Body of pancreas (tissue), 4 donors: ENCODE measurements at regions not wholly inside any gene's neighbourhood (a gene's known extent, or its start where the extent isn't known, plus 50 kb on each side); places are given as distances from the start of the nearest gene placed in this dataset.

Experiments
- ATAC-seq: fragments of 150-250 bp; one replicate; pipeline ENCODE4 v1.9.1; 2016
- DNase-seq, 4 donors: peaks; one replicate each; pipeline ENCODE4 v3.0.0-alpha.2; 2019
- H3K27ac ChIP-seq, 4 donors: fragments of 200-600 bp; sonication (generic); 1 replicate in 3 of 4; 2 replicates in 1 of 4; pipeline versions ENCODE4 v1.5.1 to v1.6.1; 2016 to 2019; ENCODE audit warnings: mild to moderate bottlenecking in 1 of 4, mixed read lengths in 1 of 4, moderate library complexity in 1 of 4
- H3K27me3 ChIP-seq, 2 donors: fragments of 200-600 bp; sonication (generic); one replicate each; pipeline ENCODE4 v1.6.0; 2016; ENCODE audit warnings: mild to moderate bottlenecking in 1 of 2
- H3K36me3 ChIP-seq, 2 donors: fragments of 200-600 bp; sonication (generic); replicated peaks in 1 of 2; 2 replicates each; pipeline ENCODE4 v1.5.1; 2016; ENCODE audit warnings: low read depth in 2 of 2; ENCODE audit not compliant: insufficient read depth in 1 of 2
- H3K4me1 ChIP-seq: fragments of 200-600 bp; sonication (generic); one replicate; pipeline ENCODE4 v1.6.0; 2016
- H3K4me3 ChIP-seq, 2 donors: fragments of 200-600 bp; sonication (generic); 1 replicate in 1 of 2; 2 replicates in 1 of 2; pipeline ENCODE4 v1.5.1; 2016 to 2019
- H3K9me3 ChIP-seq, 3 donors: fragments of 200-600 bp; sonication (generic); 1 replicate in 2 of 3; 2 replicates in 1 of 3; pipeline ENCODE4 v1.5.1; 2016
- POLR2A ChIP-seq, 3 donors: fragments of 450-650 bp; IDR thresholded peaks; one replicate each; pipeline ENCODE4 v1.6.1; 2016; ENCODE audit warnings: antibody characterized with exemption in 3 of 3, mild to moderate bottlenecking in 2 of 3
- WGBS, 2 donors: methylation state at CpG; one replicate each; pipeline ENCODE4 v1.1.5; 2017; 5-methylcytosine and 5-hydroxymethylcytosine counted together
- intact Hi-C: fragments of 100-400 bp; cut with DNase I; formaldehyde crosslinking; loops from one replicate; pipeline ENCODE4 v1.15.1; 2023
- TF ChIP-seq, protein P1 (sequence below), 7 experiments: fragments of 450-650 bp in 4 of 7; fragments of 200-600 bp in 3 of 7; sonication (generic) in 3 of 7; IDR thresholded peaks; one replicate each; pipeline ENCODE4 v1.5.1; 2016 to 2019; ENCODE audit warnings: antibody characterized with exemption in 7 of 7

DNA sequence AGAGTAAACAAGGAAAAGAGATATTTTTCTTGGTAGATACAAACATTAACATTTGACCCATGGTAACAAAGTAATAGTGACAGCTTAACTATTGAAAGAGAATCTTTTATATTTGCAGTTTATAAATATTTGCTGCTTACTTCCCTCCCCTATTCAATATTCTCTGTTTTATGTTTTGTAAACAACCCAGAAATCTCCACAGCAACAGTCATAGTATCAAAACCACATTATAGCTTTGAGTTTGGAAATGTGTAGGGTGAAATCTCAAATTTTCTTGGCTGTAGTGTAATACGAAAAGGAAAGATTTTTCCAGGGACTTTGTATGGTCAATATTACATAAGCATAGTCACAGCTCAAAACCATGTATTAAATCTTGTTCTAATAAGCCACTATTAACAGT is 511.2 kb downstream of the METTL4 start:
- 79 to 85% methylated on average over 1 of the region's 1 CpG for WGBS, 2 donors
- intact Hi-C loops: no loop called here
- TF ChIP-seq POLR2A (IDR thresholded peaks at IDR 0.05): no peak
- TF ChIP-seq, protein P1, sequence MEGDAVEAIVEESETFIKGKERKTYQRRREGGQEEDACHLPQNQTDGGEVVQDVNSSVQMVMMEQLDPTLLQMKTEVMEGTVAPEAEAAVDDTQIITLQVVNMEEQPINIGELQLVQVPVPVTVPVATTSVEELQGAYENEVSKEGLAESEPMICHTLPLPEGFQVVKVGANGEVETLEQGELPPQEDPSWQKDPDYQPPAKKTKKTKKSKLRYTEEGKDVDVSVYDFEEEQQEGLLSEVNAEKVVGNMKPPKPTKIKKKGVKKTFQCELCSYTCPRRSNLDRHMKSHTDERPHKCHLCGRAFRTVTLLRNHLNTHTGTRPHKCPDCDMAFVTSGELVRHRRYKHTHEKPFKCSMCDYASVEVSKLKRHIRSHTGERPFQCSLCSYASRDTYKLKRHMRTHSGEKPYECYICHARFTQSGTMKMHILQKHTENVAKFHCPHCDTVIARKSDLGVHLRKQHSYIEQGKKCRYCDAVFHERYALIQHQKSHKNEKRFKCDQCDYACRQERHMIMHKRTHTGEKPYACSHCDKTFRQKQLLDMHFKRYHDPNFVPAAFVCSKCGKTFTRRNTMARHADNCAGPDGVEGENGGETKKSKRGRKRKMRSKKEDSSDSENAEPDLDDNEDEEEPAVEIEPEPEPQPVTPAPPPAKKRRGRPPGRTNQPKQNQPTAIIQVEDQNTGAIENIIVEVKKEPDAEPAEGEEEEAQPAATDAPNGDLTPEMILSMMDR (IDR thresholded peaks at IDR 0.05): no peak
- H3K9me3 ChIP-seq: no peaks in the 10 kb centered on the region
- H3K27me3 ChIP-seq: no peaks in the 10 kb centered on the region
- no peak overlapping the region for H3K27ac ChIP-seq
- no peak for ATAC-seq
- no peak for DNase-seq
- no peak overlapping the region for H3K4me3 ChIP-seq
- no peaks in the 10 kb centered on the region for H3K36me3 ChIP-seq
- no peaks in the 10 kb centered on the region for H3K4me1 ChIP-seq

DNA sequence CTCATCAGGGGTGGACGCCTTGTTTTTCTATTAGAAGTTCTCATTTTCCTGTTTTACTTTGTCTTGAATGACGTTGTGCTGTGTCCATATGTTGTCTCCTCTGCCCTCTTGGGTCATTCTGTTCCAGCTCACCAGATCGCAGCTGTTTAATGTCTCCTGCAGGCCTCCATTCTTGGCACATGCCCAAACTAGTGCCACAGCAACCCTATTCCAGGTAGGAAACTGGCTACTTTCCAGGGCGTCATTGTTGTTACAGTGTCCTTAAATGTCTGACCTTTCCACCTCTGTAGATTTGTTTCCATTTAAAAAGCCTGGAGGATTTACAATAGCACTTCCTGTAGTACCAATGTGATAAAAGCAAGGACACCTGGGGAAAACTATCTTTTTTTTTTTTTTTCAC is 500.7 kb downstream of the METTL4 start:
- 45 to 46% methylated on average over 4 of the region's 4 CpGs for WGBS, 2 donors
- Histone ChIP-seq H3K36me3 (no peaks in the 10 kb centered on the region), H3K4me3 (no peak overlapping the region), H3K27ac (no peak overlapping the region), H3K9me3 (no peaks in the 10 kb centered on the region), H3K27me3 (no peaks in the 10 kb centered on the region), H3K4me1 (no peaks in the 10 kb centered on the region)
- intact Hi-C loops: no loop called here
- TF ChIP-seq, protein P1 (IDR thresholded peaks at IDR 0.05): no peak
- TF ChIP-seq POLR2A (IDR thresholded peaks at IDR 0.05): no peak
- DNase-seq (peak; percentile 20 to 47 (median 34)), ATAC-seq (no peak)

DNA sequence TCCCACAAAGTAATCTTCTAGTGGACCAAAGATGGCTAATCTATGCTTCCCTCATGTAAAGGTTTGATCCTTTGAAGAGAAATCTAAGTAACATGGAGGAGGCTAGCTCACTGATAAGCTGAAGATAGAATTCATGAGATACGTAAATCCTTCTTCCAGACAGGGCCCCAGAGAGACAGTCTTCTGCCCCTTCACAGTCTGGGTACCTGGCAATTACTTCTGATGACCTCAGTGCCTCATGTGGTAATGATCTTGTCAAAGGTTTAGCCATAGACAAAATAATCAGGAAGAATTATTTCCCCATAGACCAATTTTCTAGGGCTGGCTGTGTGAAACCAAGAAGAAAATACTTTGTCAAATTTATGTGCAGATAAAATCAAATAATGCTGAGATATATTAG is 495.8 kb downstream of the METTL4 start:
- H3K4me1 ChIP-seq: no peaks in the 10 kb centered on the region
- no peaks in the 10 kb centered on the region for H3K9me3 ChIP-seq
- no peak for DNase-seq
- TF ChIP-seq POLR2A (IDR thresholded peaks at IDR 0.05): no peak
- TF ChIP-seq, protein P1 (IDR thresholded peaks at IDR 0.05): no peak
- WGBS, 2 donors: 69 to 77% methylated on average over 1 of the region's 1 CpG
- H3K27ac ChIP-seq: no peak overlapping the region
- no peaks in the 10 kb centered on the region for H3K36me3 ChIP-seq
- ATAC-seq: no peak
- no peak overlapping the region for H3K4me3 ChIP-seq
- no peaks in the 10 kb centered on the region for H3K27me3 ChIP-seq
- intact Hi-C loops: no loop called here

DNA sequence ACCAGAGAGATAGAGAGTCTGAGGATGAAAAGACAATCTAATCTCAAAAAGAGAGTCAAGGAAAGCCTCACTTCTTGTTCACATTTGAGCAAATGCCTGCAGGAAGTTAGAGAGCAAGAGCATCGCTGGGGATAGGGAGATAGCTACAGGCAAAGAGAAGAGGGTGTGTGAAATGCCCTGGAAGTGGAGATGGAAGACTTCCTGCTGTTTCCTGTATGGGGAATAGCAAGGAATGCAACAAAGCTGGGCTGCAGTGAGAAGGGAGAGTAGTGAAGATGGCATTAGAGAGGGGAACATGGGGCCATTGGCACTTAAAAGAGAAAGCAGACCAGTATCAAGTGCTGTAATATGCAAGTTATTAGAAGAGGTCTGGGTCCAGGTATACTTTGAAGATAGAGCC is 488.6 kb downstream of the METTL4 start:
- Histone ChIP-seq H3K27ac (no peak overlapping the region), H3K27me3 (no peaks in the 10 kb centered on the region), H3K9me3 (no peaks in the 10 kb centered on the region), H3K4me3 (no peak overlapping the region), H3K4me1 (no peaks in the 10 kb centered on the region), H3K36me3 (no peaks in the 10 kb centered on the region)
- 53 to 65% methylated on average over 1 of the region's 1 CpG for WGBS, 2 donors
- intact Hi-C loops: no loop called here
- DNase-seq (no peak), ATAC-seq (no peak)
- TF ChIP-seq, protein P1 (IDR thresholded peaks at IDR 0.05): no peak
- no peak for TF ChIP-seq POLR2A (IDR thresholded peaks at IDR 0.05)

DNA sequence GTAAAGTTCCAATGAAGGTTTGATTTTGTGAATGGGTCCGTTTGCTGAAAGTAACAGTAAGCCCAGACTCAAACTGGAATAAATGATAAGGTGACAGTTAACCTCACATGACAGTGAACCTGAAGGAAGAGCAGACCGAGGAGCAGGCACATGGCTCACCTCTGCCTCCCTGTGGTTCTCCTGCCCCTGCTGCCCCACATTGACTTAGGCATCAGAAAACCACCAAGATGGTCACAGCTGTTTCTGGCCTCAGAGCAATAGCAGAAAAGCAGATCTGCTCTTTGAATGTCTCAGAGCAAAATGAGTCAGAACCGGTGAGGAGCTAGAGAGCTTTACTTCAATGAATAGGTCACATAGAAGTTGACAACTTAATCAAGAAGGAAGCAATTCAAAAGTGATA is 487.6 kb downstream of the METTL4 start:
- Histone ChIP-seq H3K27me3 (no peaks in the 10 kb centered on the region), H3K9me3 (no peaks in the 10 kb centered on the region), H3K4me1 (no peaks in the 10 kb centered on the region), H3K4me3 (no peak overlapping the region), H3K27ac (no peak overlapping the region), H3K36me3 (no peaks in the 10 kb centered on the region)
- DNase-seq: no peak
- ATAC-seq: no peak
- 20 to 39% methylated on average over 3 of the region's 3 CpGs for WGBS, 2 donors
- TF ChIP-seq, protein P1 (IDR thresholded peaks at IDR 0.05): peak in 1 of 7 experiments; percentile 7
- TF ChIP-seq POLR2A (IDR thresholded peaks at IDR 0.05): no peak
- intact Hi-C loops: no loop called here
